Tibial artery (tissue), 4 donors: ENCODE measurements at regions not wholly inside any gene's neighbourhood (a gene's known extent, or its start where the extent isn't known, plus 50 kb on each side); places are given as distances from the start of the nearest gene placed in this dataset.

ENCODE experiments used
- DNase-seq, 2 donors: peaks; one replicate each; pipeline ENCODE4 v3.0.0-alpha.2; 2019
- H3K27ac ChIP-seq, 2 donors: fragments of 200-600 bp; sonication (generic) in 1 of 2; 1 replicate in 1 of 2; 2 replicates in 1 of 2; pipeline ENCODE4 v1.5.1; 2018 to 2019; ENCODE audit warnings: mild to moderate bottlenecking in 1 of 2
- H3K27me3 ChIP-seq, 2 donors: fragments of 200-600 bp; sonication (generic) in 1 of 2; one replicate each; pipeline versions ENCODE4 v1.5.1 to v1.6.0; 2016 to 2019
- H3K36me3 ChIP-seq, 3 donors: fragments of 200-600 bp; sonication (generic) in 2 of 3; one replicate each; pipeline ENCODE4 v1.5.1; 2016 to 2019; ENCODE audit warnings: mild to moderate bottlenecking in 2 of 3
- H3K4me1 ChIP-seq, 4 donors: fragments of 200-600 bp; sonication (generic) in 2 of 4; 1 replicate in 3 of 4; 2 replicates in 1 of 4; pipeline ENCODE4 v1.5.1; 2016 to 2019
- H3K4me3 ChIP-seq, 2 donors: fragments of 200-600 bp; sonication (generic) in 1 of 2; 1 replicate in 1 of 2; 2 replicates in 1 of 2; pipeline ENCODE4 v1.5.1; 2018 to 2019; ENCODE audit warnings: mild to moderate bottlenecking in 2 of 2
- H3K9me3 ChIP-seq, 3 donors: fragments of 200-600 bp; sonication (generic) in 1 of 3; one replicate each; pipeline ENCODE4 v1.5.1; 2016 to 2019
- CTCF ChIP-seq, 2 experiments: fragments of 200-600 bp in 1 of 2; fragments of 450-650 bp in 1 of 2; IDR thresholded peaks; one replicate each; pipeline ENCODE4 v1.5.1; 2017 to 2019; ENCODE audit warnings: antibody characterized with exemption in 2 of 2, mild to moderate bottlenecking in 1 of 2, moderate library complexity in 1 of 2
- intact Hi-C: fragments of 100-400 bp; cut with DNase I; formaldehyde crosslinking; loops from one replicate; pipeline ENCODE4 v1.15.0; 2023; ENCODE audit warnings: low total_unique reads

GRCh38 chr6:104585646-104586045, 274.1 kb downstream of the HACE1 start:
- no peaks in the 10 kb centered on the region for H3K9me3 ChIP-seq
- no peaks in the 10 kb centered on the region for H3K36me3 ChIP-seq
- no peak overlapping the region for H3K27ac ChIP-seq
- no peak for DNase-seq
- intact Hi-C loops, result no loop called here
- no peaks in the 10 kb centered on the region for H3K27me3 ChIP-seq
- no peak for TF ChIP-seq CTCF (IDR thresholded peaks at IDR 0.05)
- H3K4me3 ChIP-seq, result no peak overlapping the region
- H3K4me1 ChIP-seq, result peaks cover 0 to under 1% (median 0%) of the 10 kb centered on the region in 4 donors

GRCh38 chr6:104580452-104580851, 279.3 kb downstream of the HACE1 start:
- H3K27ac ChIP-seq, result no peak overlapping the region
- intact Hi-C loops, result no loop called here
- H3K36me3 ChIP-seq, result no peaks in the 10 kb centered on the region
- H3K4me1 ChIP-seq, result peaks cover 0 to 17% (median 8%) of the 10 kb centered on the region in 4 donors
- H3K4me3 ChIP-seq, result no peak overlapping the region
- H3K9me3 ChIP-seq, result no peaks in the 10 kb centered on the region
- no peak for DNase-seq
- H3K27me3 ChIP-seq, result no peaks in the 10 kb centered on the region
- no peak for TF ChIP-seq CTCF (IDR thresholded peaks at IDR 0.05)

- DNase-seq, result no peak
- Histone ChIP-seq H3K36me3 (no peaks in the 10 kb centered on the region), H3K27ac (no peak overlapping the region), H3K4me3 (no peak overlapping the region), H3K9me3 (no peaks in the 10 kb centered on the region), H3K4me1 (peaks cover 0 to 17% (median 8%) of the 10 kb centered on the region in 4 donors), H3K27me3 (no peaks in the 10 kb centered on the region)
- intact Hi-C loops, result no loop called here
- no peak for TF ChIP-seq CTCF (IDR thresholded peaks at IDR 0.05)
These were observed 280.3 kb downstream of the HACE1 start for GRCh38 chr6:104579310-104579863.

GRCh38 chr6:104575536-104575935, 284.2 kb downstream of the HACE1 start:
- Histone ChIP-seq H3K36me3 (no peaks in the 10 kb centered on the region), H3K9me3 (no peaks in the 10 kb centered on the region), H3K27me3 (no peaks in the 10 kb centered on the region), H3K27ac (no peak overlapping the region), H3K4me3 (no peak overlapping the region), H3K4me1 (peaks cover 0 to 16% (median 8%) of the 10 kb centered on the region in 4 donors)
- no peak for DNase-seq
- intact Hi-C loops, result no loop called here
- TF ChIP-seq CTCF (IDR thresholded peaks at IDR 0.05), result no peak

- DNase-seq, result no peak
- Histone ChIP-seq H3K4me1 (peaks cover 0 to 3% (median 0%) of the 10 kb centered on the region in 4 donors), H3K4me3 (no peak overlapping the region), H3K36me3 (no peaks in the 10 kb centered on the region), H3K27me3 (no peaks in the 10 kb centered on the region), H3K9me3 (peaks cover 0 to 6% (median 0%) of the 10 kb centered on the region in 3 donors), H3K27ac (no peak overlapping the region)
- no peak for TF ChIP-seq CTCF (IDR thresholded peaks at IDR 0.05)
- intact Hi-C loops, result loop anchor here (5.0 kb wide), 1 partner anchor 622 kb away; no protein-coding TSS in a partner anchor
These were observed 285.5 kb downstream of the HACE1 start for GRCh38 chr6:104574135-104574750.
